Putamen (tissue), 1 donor: ENCODE measurements at regions not wholly inside any gene's neighbourhood (a gene's known extent, or its start where the extent isn't known, plus 50 kb on each side); places are given as distances from the start of the nearest gene placed in this dataset.
"Not testable (repeated sequence)": the region's sequence is repeated elsewhere in the genome, so short reads cannot be mapped to it uniquely, and the experiment has no call there.

Experiments
- DNase-seq: peaks from one replicate; pipeline ENCODE4 v3.0.0-alpha.2; 2016; ENCODE audit warnings: low spot score

- DNase-seq = no peak
These were observed 207.5 kb downstream of the MN1 start for GRCh38 chr22:27594020-27594419.

GRCh38 chr22:27594474-27595134 is 207.0 kb downstream of the MN1 start:
- no peak for DNase-seq

GRCh38 chr22:27596133-27596870 is 205.3 kb downstream of the MN1 start:
- DNase-seq = no peak

- no peak for DNase-seq
These were observed 203.7 kb downstream of the MN1 start for GRCh38 chr22:27597703-27598444.

GRCh38 chr22:27598792-27599191 is 202.8 kb downstream of the MN1 start:
- DNase-seq = no peak

- DNase-seq = no peak
These were observed 200.4 kb downstream of the MN1 start for GRCh38 chr22:27601195-27601594.

- no peak for DNase-seq
These were observed 199.2 kb downstream of the MN1 start for GRCh38 chr22:27602390-27602789.

GRCh38 chr22:27603111-27603799 is 198.3 kb downstream of the MN1 start:
- no peak for DNase-seq

- no peak for DNase-seq
These were observed 197.8 kb downstream of the MN1 start for GRCh38 chr22:27603800-27604144.

GRCh38 chr22:27605390-27605789 is 196.2 kb downstream of the MN1 start:
- DNase-seq = no peak

GRCh38 chr22:27607750-27608149 is 193.8 kb downstream of the MN1 start:
- not testable (repeated sequence) for DNase-seq

- DNase-seq = no peak
These were observed 192.1 kb downstream of the MN1 start for GRCh38 chr22:27609451-27609888.

GRCh38 chr22:27610164-27610563 is 191.4 kb downstream of the MN1 start:
- not testable (repeated sequence) for DNase-seq

- DNase-seq = no peak
These were observed 190.4 kb downstream of the MN1 start for GRCh38 chr22:27610863-27611786.

GRCh38 chr22:27612115-27612514 is 189.4 kb downstream of the MN1 start:
- no peak for DNase-seq

- DNase-seq = no peak
These were observed 188.2 kb downstream of the MN1 start for GRCh38 chr22:27613099-27614005.

- no peak for DNase-seq
These were observed 187.4 kb downstream of the MN1 start for GRCh38 chr22:27614006-27614649.

GRCh38 chr22:27614650-27615007 is 186.9 kb downstream of the MN1 start:
- no peak for DNase-seq

GRCh38 chr22:27615408-27615807 is 186.1 kb downstream of the MN1 start:
- DNase-seq = no peak

GRCh38 chr22:27616033-27616432 is 185.5 kb downstream of the MN1 start:
- DNase-seq = no peak
